Type B pancreatic cell (in vitro differentiated cells): ENCODE measurements at regions not wholly inside any gene's neighbourhood (a gene's known extent, or its start where the extent isn't known, plus 50 kb on each side); places are given as distances from the start of the nearest gene placed in this dataset.

Source experiments
- DNase-seq: peaks from one replicate; pipeline ENCODE4 v3.0.0; 2021; ENCODE audit warnings: mixed read lengths; ENCODE audit not compliant: unreplicated experiment; ENCODE audit errors: extremely low spot score
- H3K27ac Mint-ChIP-seq: 2 replicates; pipeline ENCODE4 v1.8.0; 2021; ENCODE audit warnings: mild to moderate bottlenecking, mixed read lengths
- H3K27me3 Mint-ChIP-seq: 2 replicates; pipeline ENCODE4 v1.8.0; 2021; ENCODE audit warnings: mixed read lengths
- H3K36me3 Mint-ChIP-seq: 2 replicates; pipeline ENCODE4 v1.8.0; 2021; ENCODE audit warnings: mixed read lengths
- H3K4me1 Mint-ChIP-seq: one replicate; pipeline ENCODE4 v1.8.0; 2021; ENCODE audit warnings: mixed read lengths; ENCODE audit not compliant: unreplicated experiment
- H3K4me3 Mint-ChIP-seq: 2 replicates; pipeline ENCODE4 v1.8.0; 2021; ENCODE audit warnings: mild to moderate bottlenecking, mixed read lengths
- H3K9me3 Mint-ChIP-seq: 2 replicates; pipeline ENCODE4 v1.8.0; 2021; ENCODE audit warnings: mixed read lengths
- TF ChIP-seq, protein P1 (sequence below): fragments of 200-600 bp; sonication (generic); conservative IDR thresholded peaks from 2 replicates; pipeline ENCODE4 v1.5.0; 2021; ENCODE audit warnings: antibody characterized with exemption, mild to moderate bottlenecking

DNA sequence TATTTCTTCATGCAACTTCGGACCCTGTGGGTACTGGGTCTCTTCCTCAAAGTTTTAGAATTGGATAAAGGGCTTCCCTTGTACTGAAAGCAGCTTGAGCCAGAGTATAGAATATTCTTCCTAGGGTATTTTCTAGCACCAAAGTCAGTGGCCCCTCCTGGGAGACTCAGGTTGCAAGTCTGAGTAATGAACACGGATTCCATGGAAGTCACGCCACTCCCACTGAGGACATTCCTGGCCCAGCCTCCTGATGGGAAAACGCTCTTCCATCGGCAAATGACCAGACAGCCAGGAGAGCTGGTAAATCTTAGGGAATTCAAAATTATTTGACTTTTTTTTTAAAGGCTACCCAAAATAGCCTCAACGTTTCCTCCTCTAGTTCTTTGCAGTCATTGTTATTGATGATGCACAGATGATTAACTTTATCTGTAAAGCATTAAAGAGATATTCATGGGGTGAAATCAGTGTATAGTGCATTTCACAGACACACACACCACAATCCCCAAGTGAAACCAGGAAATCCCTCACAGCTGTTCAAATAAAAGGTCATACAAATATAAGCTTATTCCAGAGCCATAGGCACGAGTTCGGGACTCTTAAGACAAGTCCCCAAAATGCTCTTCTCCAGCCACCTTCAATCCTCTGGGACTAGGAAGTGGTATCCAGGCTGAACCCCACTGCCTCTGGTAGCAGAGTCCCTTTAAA is 248.8 kb downstream of the SOD2 start:
- no peaks in the 10 kb centered on the region for H3K4me1 Mint-ChIP-seq
- no peak overlapping the region for H3K27ac Mint-ChIP-seq
- no peaks in the 10 kb centered on the region for H3K9me3 Mint-ChIP-seq
- H3K36me3 Mint-ChIP-seq, result no peaks in the 10 kb centered on the region
- H3K4me3 Mint-ChIP-seq, result no peak overlapping the region
- TF ChIP-seq, protein P1, sequence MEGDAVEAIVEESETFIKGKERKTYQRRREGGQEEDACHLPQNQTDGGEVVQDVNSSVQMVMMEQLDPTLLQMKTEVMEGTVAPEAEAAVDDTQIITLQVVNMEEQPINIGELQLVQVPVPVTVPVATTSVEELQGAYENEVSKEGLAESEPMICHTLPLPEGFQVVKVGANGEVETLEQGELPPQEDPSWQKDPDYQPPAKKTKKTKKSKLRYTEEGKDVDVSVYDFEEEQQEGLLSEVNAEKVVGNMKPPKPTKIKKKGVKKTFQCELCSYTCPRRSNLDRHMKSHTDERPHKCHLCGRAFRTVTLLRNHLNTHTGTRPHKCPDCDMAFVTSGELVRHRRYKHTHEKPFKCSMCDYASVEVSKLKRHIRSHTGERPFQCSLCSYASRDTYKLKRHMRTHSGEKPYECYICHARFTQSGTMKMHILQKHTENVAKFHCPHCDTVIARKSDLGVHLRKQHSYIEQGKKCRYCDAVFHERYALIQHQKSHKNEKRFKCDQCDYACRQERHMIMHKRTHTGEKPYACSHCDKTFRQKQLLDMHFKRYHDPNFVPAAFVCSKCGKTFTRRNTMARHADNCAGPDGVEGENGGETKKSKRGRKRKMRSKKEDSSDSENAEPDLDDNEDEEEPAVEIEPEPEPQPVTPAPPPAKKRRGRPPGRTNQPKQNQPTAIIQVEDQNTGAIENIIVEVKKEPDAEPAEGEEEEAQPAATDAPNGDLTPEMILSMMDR, result no peak
- peaks cover 24% of the 10 kb centered on the region for H3K27me3 Mint-ChIP-seq
- no peak for DNase-seq

- peaks cover 28% of the 10 kb centered on the region for H3K27me3 Mint-ChIP-seq
- H3K4me3 Mint-ChIP-seq, result no peak overlapping the region
- DNase-seq, result no peak
- H3K9me3 Mint-ChIP-seq, result no peaks in the 10 kb centered on the region
- H3K36me3 Mint-ChIP-seq, result no peaks in the 10 kb centered on the region
- no peaks in the 10 kb centered on the region for H3K4me1 Mint-ChIP-seq
- TF ChIP-seq, protein P1, result no peak
- H3K27ac Mint-ChIP-seq, result no peak overlapping the region
Measured at GRCh38 chr6:159443417-159443920, 249.6 kb downstream of the SOD2 start.

DNA sequence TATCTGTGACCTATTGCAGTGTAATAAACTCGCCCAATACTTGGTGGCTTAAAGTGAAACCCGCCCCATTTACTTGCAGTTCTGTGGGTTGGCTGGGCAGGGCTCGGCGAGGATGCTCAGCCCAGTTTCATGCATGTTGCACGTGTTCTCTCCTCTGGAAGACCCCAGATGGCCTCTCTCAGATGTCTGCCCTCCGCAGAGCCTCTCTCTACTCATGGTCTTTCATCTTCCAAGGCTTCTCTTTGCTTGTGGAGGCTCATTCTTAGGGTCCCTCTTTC is 251.4 kb downstream of the SOD2 start:
- no peak overlapping the region for H3K27ac Mint-ChIP-seq
- H3K4me3 Mint-ChIP-seq, result no peak overlapping the region
- TF ChIP-seq, protein P1, result no peak
- no peaks in the 10 kb centered on the region for H3K9me3 Mint-ChIP-seq
- no peak for DNase-seq
- no peaks in the 10 kb centered on the region for H3K4me1 Mint-ChIP-seq
- peaks cover 10% of the 10 kb centered on the region for H3K27me3 Mint-ChIP-seq
- H3K36me3 Mint-ChIP-seq, result no peaks in the 10 kb centered on the region

DNA sequence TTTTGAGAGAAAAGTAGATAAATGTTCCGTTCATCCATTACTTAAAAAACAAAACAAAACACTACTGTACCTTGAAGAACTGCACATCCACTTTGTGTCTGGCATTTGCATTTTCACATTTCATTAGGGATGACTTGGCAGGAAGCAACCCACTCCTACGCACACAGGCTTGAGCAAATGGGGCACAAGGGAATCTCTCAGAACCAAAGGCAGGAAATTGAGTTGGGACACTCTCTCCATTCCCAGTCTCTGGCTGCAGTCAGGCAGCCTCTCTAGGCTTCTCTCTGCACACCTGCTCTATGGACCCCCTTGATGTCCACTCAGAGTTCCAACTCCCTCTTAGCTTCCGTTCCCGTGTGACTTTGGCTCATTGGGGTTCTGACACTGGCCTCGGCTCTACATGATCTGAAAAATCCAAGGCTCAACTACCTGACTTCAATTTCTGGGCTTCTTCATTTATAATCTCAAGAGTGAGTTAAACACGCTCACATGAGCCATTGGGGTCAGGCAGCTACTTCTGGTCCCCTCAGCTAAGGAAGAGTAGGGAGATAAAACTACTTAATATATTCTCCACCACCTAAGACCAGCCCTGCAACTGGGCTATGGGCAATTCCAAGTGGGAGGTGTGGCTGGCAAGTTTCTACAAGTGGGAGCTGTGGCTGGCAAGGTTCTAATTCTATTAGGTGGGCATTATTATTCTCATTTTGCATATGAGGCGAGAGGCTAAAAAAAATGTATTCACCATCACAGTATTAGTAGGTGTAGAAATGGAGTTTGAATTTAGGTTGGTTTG is 251.9 kb downstream of the SOD2 start:
- Mint-ChIP-seq H3K4me3 (no peak overlapping the region), H3K36me3 (no peaks in the 10 kb centered on the region), H3K27me3 (peaks cover 6% of the 10 kb centered on the region), H3K27ac (no peak overlapping the region), H3K9me3 (no peaks in the 10 kb centered on the region), H3K4me1 (no peaks in the 10 kb centered on the region)
- no peak for DNase-seq
- TF ChIP-seq, protein P1, result no peak

GRCh38 chr6:159440349-159440748 is 252.7 kb downstream of the SOD2 start:
- Mint-ChIP-seq H3K27ac (no peak overlapping the region), H3K4me3 (no peak overlapping the region), H3K9me3 (no peaks in the 10 kb centered on the region), H3K36me3 (no peaks in the 10 kb centered on the region), H3K27me3 (peaks cover 10% of the 10 kb centered on the region), H3K4me1 (no peaks in the 10 kb centered on the region)
- TF ChIP-seq, protein P1, result no peak
- no peak for DNase-seq
